Mesenchymal stem cell (in vitro differentiated cells and primary cell): ENCODE measurements at regions not wholly inside any gene's neighbourhood (a gene's known extent, or its start where the extent isn't known, plus 50 kb on each side); places are given as distances from the start of the nearest gene placed in this dataset.

Experiments used
- DNase-seq: peaks from one replicate; pipeline ENCODE4 v3.0.0-alpha.2; 2013
- H2AFZ ChIP-seq: one replicate; pipeline ENCODE4 v1.6.1; 2013; ENCODE audit warnings: low read depth, mild to moderate bottlenecking, control low read depth, inconsistent platforms, low read length, moderate library complexity
- H2AK5ac ChIP-seq: 2 replicates; pipeline ENCODE4 v1.6.1; 2013; ENCODE audit warnings: low read length, moderate library complexity, mild to moderate bottlenecking, inconsistent platforms; ENCODE audit not compliant: severe bottlenecking
- H2BK120ac ChIP-seq: one replicate; pipeline ENCODE4 v1.6.1; 2013; ENCODE audit warnings: low read depth, mild to moderate bottlenecking, inconsistent platforms, low read length, moderate library complexity
- H2BK12ac ChIP-seq, 2 experiments: one replicate each; pipeline ENCODE4 v1.6.1; 2013; ENCODE audit warnings: inconsistent platforms in 2 of 2, low read length in 2 of 2, mild to moderate bottlenecking in 2 of 2, moderate library complexity in 2 of 2, control low read depth in 1 of 2
- H2BK15ac ChIP-seq: one replicate; pipeline ENCODE4 v1.6.1; 2013; ENCODE audit warnings: mild to moderate bottlenecking, low read depth, inconsistent platforms; ENCODE audit not compliant: poor library complexity, severe bottlenecking
- H2BK5ac ChIP-seq: 2 replicates; pipeline ENCODE4 v1.6.1; 2013; ENCODE audit warnings: low read depth, mild to moderate bottlenecking, low read length, control low read depth, inconsistent platforms; ENCODE audit not compliant: poor library complexity, severe bottlenecking
- H3K14ac ChIP-seq, 2 experiments: one replicate each; pipeline ENCODE4 v1.6.1; 2013; ENCODE audit warnings: inconsistent platforms in 2 of 2, low read length in 2 of 2, control low read depth in 1 of 2, mild to moderate bottlenecking in 1 of 2, moderate library complexity in 1 of 2
- H3K18ac ChIP-seq, 2 experiments: one replicate each; pipeline ENCODE4 v1.6.1; 2013; ENCODE audit warnings: inconsistent platforms in 2 of 2, low read length in 2 of 2, control low read depth in 1 of 2, low read depth in 1 of 2, mild to moderate bottlenecking in 1 of 2
- H3K23ac ChIP-seq, 2 experiments: one replicate each; pipeline ENCODE4 v1.6.1; 2013; ENCODE audit warnings: inconsistent platforms in 2 of 2, low read length in 2 of 2, mild to moderate bottlenecking in 2 of 2, moderate library complexity in 2 of 2, control low read depth in 1 of 2
- H3K27ac ChIP-seq: 2 replicates; pipeline ENCODE4 v1.5.1; 2013; ENCODE audit warnings: mild to moderate bottlenecking, moderate library complexity, low read length, control low read depth, inconsistent platforms; ENCODE audit not compliant: poor library complexity, severe bottlenecking
- H3K27me3 ChIP-seq, 2 experiments: 2 replicates each; pipeline versions ENCODE4 v1.6.1 to v1.7.0; 2013; ENCODE audit warnings: low read length in 2 of 2, mild to moderate bottlenecking in 2 of 2, moderate library complexity in 2 of 2, control low read depth in 1 of 2, inconsistent platforms in 1 of 2; ENCODE audit not compliant: control insufficient read depth in 1 of 2, insufficient read depth in 1 of 2
- H3K36me3 ChIP-seq, 2 experiments: 2 replicates each; pipeline versions ENCODE4 v1.6.1 to v1.7.0; 2013; ENCODE audit warnings: low read length in 2 of 2, control low read depth in 1 of 2, inconsistent platforms in 1 of 2, low read depth in 1 of 2, mild to moderate bottlenecking in 1 of 2; ENCODE audit not compliant: insufficient read depth in 2 of 2, control insufficient read depth in 1 of 2
- H3K4ac ChIP-seq, 2 experiments: one replicate each; pipeline ENCODE4 v1.6.1; 2013; ENCODE audit warnings: inconsistent platforms in 2 of 2, low read length in 2 of 2, mild to moderate bottlenecking in 2 of 2, moderate library complexity in 2 of 2, control low read depth in 1 of 2, low read depth in 1 of 2
- H3K4me1 ChIP-seq: 2 replicates; pipeline ENCODE4 v1.6.1; 2013; ENCODE audit warnings: low read depth, low read length, control low read depth; ENCODE audit not compliant: control insufficient read depth, insufficient read depth
- H3K4me2 ChIP-seq: 2 replicates; pipeline ENCODE4 v1.6.1; 2013; ENCODE audit warnings: low read length, mild to moderate bottlenecking, inconsistent platforms; ENCODE audit not compliant: poor library complexity, severe bottlenecking
- H3K4me3 ChIP-seq, 2 experiments: 2 replicates each; pipeline versions ENCODE4 v1.5.1 to v1.7.0; 2013; ENCODE audit warnings: low read length in 2 of 2, mild to moderate bottlenecking in 2 of 2, control low read depth in 1 of 2, low read depth in 1 of 2; ENCODE audit not compliant: insufficient read depth in 1 of 2
- H3K79me1 ChIP-seq: replicated peaks from 2 replicates; pipeline ENCODE4 v1.6.1; 2013; ENCODE audit warnings: mild to moderate bottlenecking, control low read depth, low read length, inconsistent platforms; ENCODE audit not compliant: poor library complexity, severe bottlenecking
- H3K9ac ChIP-seq: 2 replicates; pipeline ENCODE4 v1.7.0; 2013; ENCODE audit warnings: mild to moderate bottlenecking, low read length, moderate library complexity
- H3K9me3 ChIP-seq: 2 replicates; pipeline ENCODE4 v1.7.0; 2013; ENCODE audit warnings: mild to moderate bottlenecking, low read length; ENCODE audit not compliant: control insufficient read depth
- H4K8ac ChIP-seq: one replicate; pipeline ENCODE4 v1.6.1; 2013; ENCODE audit warnings: inconsistent platforms, mild to moderate bottlenecking, low read length, moderate library complexity
- H4K91ac ChIP-seq: one replicate; pipeline ENCODE4 v1.6.1; 2013; ENCODE audit warnings: mild to moderate bottlenecking, low read length, inconsistent platforms
- WGBS: methylation state at CpG from one replicate; pipeline ENCODE4 v1.1.7; 2013; ENCODE audit warnings: mixed read lengths; 5-methylcytosine and 5-hydroxymethylcytosine counted together

- H2AFZ ChIP-seq = no peak overlapping the region
- 93% methylated on average over 2 of the region's 4 CpGs for whole genome bisulfite sequencing
- H3K36me3 ChIP-seq = no peaks in the 10 kb centered on the region
Measured at GRCh38 chr10:106399112-106399511, 765.4 kb downstream of the SORCS1 start.

GRCh38 chr10:106396192-106396591 is 768.3 kb downstream of the SORCS1 start:
- no peaks in the 10 kb centered on the region for H3K36me3 ChIP-seq

More at GRCh38 chr10:106399112-106399511, 765.4 kb downstream of the SORCS1 start:
- no peaks in the 10 kb centered on the region for H3K79me1 ChIP-seq
- H4K91ac ChIP-seq = no peak overlapping the region
- H2BK5ac ChIP-seq = no peak overlapping the region
- H2BK12ac ChIP-seq = no peak overlapping the region
- H3K4me3 ChIP-seq = no peak overlapping the region
- H2AK5ac ChIP-seq = no peak overlapping the region
- no peak for DNase-seq
- H3K18ac ChIP-seq = no peak overlapping the region
- H2BK120ac ChIP-seq = no peak overlapping the region
- no peak overlapping the region for H3K23ac ChIP-seq
- no peaks in the 10 kb centered on the region for H3K4me1 ChIP-seq
- H3K4ac ChIP-seq = no peak overlapping the region
- no peak overlapping the region for H3K14ac ChIP-seq
- H3K4me2 ChIP-seq = no peak overlapping the region
- no peaks in the 10 kb centered on the region for H3K27me3 ChIP-seq
- H2BK15ac ChIP-seq = no peak overlapping the region
- H4K8ac ChIP-seq = no peak overlapping the region
- H3K9ac ChIP-seq = no peak overlapping the region
- H3K27ac ChIP-seq = no peak overlapping the region
- no peaks in the 10 kb centered on the region for H3K9me3 ChIP-seq

GRCh38 chr10:106395041-106395749 is 769.3 kb downstream of the SORCS1 start:
- H2BK5ac ChIP-seq = no peak overlapping the region
- H3K9ac ChIP-seq = no peak overlapping the region
- H3K27me3 ChIP-seq = no peaks in the 10 kb centered on the region
- no peak overlapping the region for H2BK12ac ChIP-seq
- H3K23ac ChIP-seq = no peak overlapping the region
- no peak overlapping the region for H3K27ac ChIP-seq
- no peaks in the 10 kb centered on the region for H3K36me3 ChIP-seq
- H3K4me1 ChIP-seq = no peaks in the 10 kb centered on the region
- H3K79me1 ChIP-seq = no peaks in the 10 kb centered on the region
- DNase-seq = no peak
- no peak overlapping the region for H3K4me2 ChIP-seq
- H3K14ac ChIP-seq = no peak overlapping the region
- no peak overlapping the region for H4K91ac ChIP-seq
- 67% methylated on average over 3 of the region's 3 CpGs for WGBS
- no peak overlapping the region for H3K4ac ChIP-seq
- no peak overlapping the region for H4K8ac ChIP-seq
- H2AFZ ChIP-seq = no peak overlapping the region
- no peaks in the 10 kb centered on the region for H3K9me3 ChIP-seq
- no peak overlapping the region for H2BK120ac ChIP-seq
- no peak overlapping the region for H2AK5ac ChIP-seq
- H2BK15ac ChIP-seq = no peak overlapping the region
- H3K4me3 ChIP-seq = no peak overlapping the region
- no peak overlapping the region for H3K18ac ChIP-seq

More at GRCh38 chr10:106396192-106396591, 768.3 kb downstream of the SORCS1 start:
- Histone ChIP-seq H2BK15ac (no peak overlapping the region), H3K14ac (no peak overlapping the region), H3K9ac (no peak overlapping the region), H3K4ac (no peak overlapping the region), H3K4me2 (no peak overlapping the region), H2BK120ac (no peak overlapping the region), H3K27me3 (no peaks in the 10 kb centered on the region), H2AFZ (no peak overlapping the region), H3K18ac (no peak overlapping the region), H3K79me1 (no peaks in the 10 kb centered on the region), H3K27ac (no peak overlapping the region), H2BK12ac (no peak overlapping the region), H3K4me3 (no peak overlapping the region), H3K9me3 (no peaks in the 10 kb centered on the region), H2BK5ac (no peak overlapping the region), H4K91ac (no peak overlapping the region), H3K23ac (no peak overlapping the region), H3K4me1 (no peaks in the 10 kb centered on the region), H2AK5ac (no peak overlapping the region), H4K8ac (no peak overlapping the region)
- WGBS = 85% methylated on average over 1 of the region's 2 CpGs
- DNase-seq = no peak

- Histone ChIP-seq H2BK15ac (no peak overlapping the region), H3K4me3 (no peak overlapping the region), H3K36me3 (no peaks in the 10 kb centered on the region), H3K27me3 (no peaks in the 10 kb centered on the region), H3K18ac (no peak overlapping the region), H2BK5ac (no peak overlapping the region), H3K9me3 (no peaks in the 10 kb centered on the region), H3K4me2 (no peak overlapping the region), H3K14ac (no peak overlapping the region), H3K79me1 (no peaks in the 10 kb centered on the region), H3K27ac (no peak overlapping the region), H3K23ac (no peak overlapping the region), H3K4ac (no peak overlapping the region), H2AK5ac (no peak overlapping the region), H2AFZ (no peak overlapping the region), H3K9ac (no peak overlapping the region), H4K91ac (no peak overlapping the region), H2BK120ac (no peak overlapping the region), H3K4me1 (no peaks in the 10 kb centered on the region), H4K8ac (no peak overlapping the region), H2BK12ac (no peak overlapping the region)
- 68% methylated on average over 4 of the region's 4 CpGs for WGBS
- DNase-seq = no peak
Measured at GRCh38 chr10:106392778-106393177, 771.7 kb downstream of the SORCS1 start.
